Left ventricle myocardium inferior (tissue), 1 donor: ENCODE measurements at regions not wholly inside any gene's neighbourhood (a gene's known extent, or its start where the extent isn't known, plus 50 kb on each side); places are given as distances from the start of the nearest gene placed in this dataset.

Source experiments
- DNase-seq: peaks from one replicate; pipeline ENCODE4 v3.0.0-alpha.2; 2020
- H3K27ac ChIP-seq: fragments of 200-600 bp; replicated peaks from 2 replicates; pipeline ENCODE4 v1.8.0; 2021
- H3K27me3 ChIP-seq: fragments of 200-600 bp; 2 replicates; pipeline ENCODE4 v1.8.0; 2021; ENCODE audit warnings: low read depth
- H3K36me3 ChIP-seq: fragments of 200-600 bp; 2 replicates; pipeline ENCODE4 v1.8.0; 2021
- H3K4me1 ChIP-seq: fragments of 200-600 bp; 2 replicates; pipeline ENCODE4 v1.8.0; 2021
- H3K4me3 ChIP-seq: fragments of 200-600 bp; 2 replicates; pipeline ENCODE4 v1.8.0; 2021; ENCODE audit warnings: mild to moderate bottlenecking, moderate library complexity
- H3K9me3 ChIP-seq: fragments of 200-600 bp; replicated peaks from 2 replicates; pipeline ENCODE4 v1.8.0; 2021
- CTCF ChIP-seq: fragments of 200-600 bp; IDR thresholded peaks from 2 replicates; pipeline ENCODE4 v1.8.0; 2021; ENCODE audit warnings: antibody characterized with exemption, mild to moderate bottlenecking, borderline replicate concordance
- intact Hi-C: fragments of 100-400 bp; cut with micrococcal nuclease; formaldehyde crosslinking; loops from one replicate; pipeline ENCODE4 v1.11.0; 2022
- donor health status: DM: no; HTN: yes; CAD: no; lungs with severe emphysema.

DNA sequence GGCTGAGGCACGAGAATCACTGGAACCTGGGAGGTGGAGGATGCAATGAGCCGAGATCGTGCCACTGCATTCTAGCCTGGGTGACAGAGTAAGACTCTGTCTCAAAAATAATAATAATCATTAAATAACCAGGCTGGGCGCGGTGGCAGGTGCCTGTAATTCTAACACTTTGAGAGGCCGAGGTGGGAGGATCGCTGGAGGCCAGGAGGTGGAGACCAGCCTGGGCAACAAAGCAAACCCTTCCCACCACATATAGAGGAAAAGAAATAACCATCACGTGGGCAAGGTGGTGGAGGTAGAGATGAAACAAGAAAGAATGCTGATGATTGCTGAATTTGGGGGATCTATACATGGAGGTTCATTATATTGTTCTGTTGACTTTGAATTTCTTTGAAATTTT is 63.4 kb upstream of the PIM1 start:
- intact Hi-C loops: no loop called here
- no peak overlapping the region for H3K27ac ChIP-seq
- H3K4me1 ChIP-seq: peaks cover 35% of the 10 kb centered on the region
- H3K27me3 ChIP-seq: no peaks in the 10 kb centered on the region
- H3K9me3 ChIP-seq: no peaks in the 10 kb centered on the region
- no peak for TF ChIP-seq CTCF
- H3K36me3 ChIP-seq: no peaks in the 10 kb centered on the region
- H3K4me3 ChIP-seq: no peak overlapping the region
- DNase-seq: no peak

DNA sequence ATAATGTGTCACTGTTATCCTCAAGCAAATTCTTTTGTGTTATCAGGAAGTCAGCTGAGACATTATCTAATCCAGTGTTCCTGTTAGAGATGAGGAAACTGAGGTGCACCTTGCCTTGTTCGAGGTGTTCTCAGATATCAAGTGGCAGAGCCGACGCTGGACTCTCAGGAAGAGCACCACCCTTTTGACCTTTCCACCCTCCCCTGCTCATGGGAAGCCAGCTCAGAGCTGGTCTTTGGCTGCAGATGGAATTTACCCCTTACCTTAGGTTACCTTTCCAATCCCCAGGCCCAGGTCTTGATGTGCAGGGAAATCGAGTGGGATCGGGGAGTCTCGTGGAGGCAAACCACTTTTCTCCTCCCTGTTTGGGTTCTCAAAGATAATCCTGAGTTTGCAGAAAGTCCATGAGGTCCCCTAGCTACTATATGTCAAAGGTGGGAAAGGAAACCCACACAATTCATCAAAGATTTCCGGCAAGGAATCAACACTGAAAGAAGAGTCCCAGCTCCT is 62.9 kb upstream of the PIM1 start:
- intact Hi-C loops: no loop called here
- Histone ChIP-seq H3K4me3 (no peak overlapping the region), H3K27ac (no peak overlapping the region)

DNA sequence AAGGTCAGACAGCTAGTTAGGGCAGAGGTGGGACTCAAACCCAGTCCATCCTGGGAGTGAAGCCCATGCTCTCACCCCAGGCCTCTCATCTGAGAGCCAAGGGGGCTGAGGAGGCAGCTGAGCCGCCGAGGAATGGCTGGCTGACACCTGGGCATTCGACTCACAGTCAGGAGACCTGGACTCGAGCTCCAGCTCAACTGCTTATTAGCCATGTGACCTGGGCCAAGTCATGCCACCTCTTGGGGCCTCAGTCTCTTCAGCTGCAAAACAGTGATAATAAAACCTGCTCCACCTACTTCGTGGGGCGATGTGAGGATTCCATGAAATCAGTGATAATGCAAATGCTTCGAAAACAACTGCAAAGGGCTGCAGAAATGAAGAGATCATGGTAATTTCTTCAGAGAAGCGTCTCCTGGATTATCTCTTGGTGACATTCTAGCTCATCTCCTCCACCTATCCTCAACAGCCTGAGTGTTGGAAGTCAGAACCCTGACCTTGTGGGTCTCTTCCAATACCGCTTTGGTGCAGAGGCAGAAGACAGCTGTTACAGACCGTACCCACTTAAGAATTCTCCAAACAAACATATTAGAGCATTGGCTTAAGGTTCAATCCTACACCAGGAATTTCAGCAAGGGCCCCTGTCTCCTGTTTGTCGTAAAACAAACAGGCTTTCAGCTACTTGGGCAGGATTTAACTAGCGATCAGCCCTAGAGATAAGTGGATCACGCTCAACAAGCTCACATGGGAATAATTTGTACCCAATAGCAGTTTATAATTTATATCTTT is 60.0 kb upstream of the PIM1 start:
- Histone ChIP-seq H3K9me3 (no peaks in the 10 kb centered on the region), H3K27ac (no peak overlapping the region), H3K4me1 (peaks cover 8% of the 10 kb centered on the region), H3K27me3 (no peaks in the 10 kb centered on the region), H3K4me3 (no peak overlapping the region), H3K36me3 (no peaks in the 10 kb centered on the region)
- TF ChIP-seq CTCF: no peak
- no peak for DNase-seq
- intact Hi-C loops: no loop called here

More for the DNA sequence above, 62.9 kb upstream of the PIM1 start:
- H3K9me3 ChIP-seq: no peaks in the 10 kb centered on the region
- no peaks in the 10 kb centered on the region for H3K36me3 ChIP-seq
- peaks cover 32% of the 10 kb centered on the region for H3K4me1 ChIP-seq
- TF ChIP-seq CTCF: no peak
- no peaks in the 10 kb centered on the region for H3K27me3 ChIP-seq
- no peak for DNase-seq

DNA sequence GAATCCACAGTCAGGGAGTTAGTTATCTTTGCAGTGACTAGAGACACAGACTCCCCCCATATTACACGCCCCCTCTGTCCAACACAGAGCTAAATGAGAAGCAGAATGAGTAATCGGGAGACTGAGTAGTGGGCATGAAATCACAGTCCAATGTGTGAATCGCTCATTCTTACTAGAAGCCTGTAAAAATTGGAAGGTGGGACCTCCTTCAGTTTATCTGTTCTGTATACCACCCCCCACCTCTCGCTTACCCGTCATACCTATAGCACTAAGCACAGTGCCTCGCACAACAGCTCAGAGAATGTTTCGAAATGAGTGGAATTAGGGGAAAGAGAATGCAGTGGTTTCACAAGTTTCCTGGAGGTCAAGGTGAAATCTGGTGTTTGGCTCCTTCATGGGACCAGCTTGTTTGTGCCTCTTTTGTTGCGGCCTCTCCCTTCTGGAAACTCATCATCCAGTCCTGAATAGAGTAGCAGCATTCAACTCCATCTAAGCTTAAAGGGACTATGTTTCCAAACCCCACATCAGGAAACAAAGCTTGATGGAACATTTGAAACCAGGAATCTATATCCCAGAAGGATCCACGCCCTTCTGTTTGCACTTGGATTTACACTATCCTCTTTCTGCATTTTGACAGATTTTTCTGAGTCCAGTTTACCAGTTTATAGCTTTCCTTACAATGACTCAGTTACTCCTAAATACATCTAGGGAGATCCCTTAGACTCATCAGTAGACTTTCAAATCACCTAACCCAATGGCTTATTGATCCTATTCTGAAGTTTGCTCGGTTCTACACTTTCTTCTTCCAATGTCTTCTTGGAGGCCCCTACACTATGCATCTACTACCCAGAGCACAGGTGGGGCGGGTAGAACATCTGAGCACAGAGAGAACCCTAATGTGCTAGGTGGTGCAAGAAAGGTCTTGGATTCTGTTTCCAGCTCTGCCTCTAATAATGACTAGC is 59.2 kb upstream of the PIM1 start:
- intact Hi-C loops: no loop called here
- Histone ChIP-seq H3K27ac (no peak overlapping the region), H3K4me3 (no peak overlapping the region), H3K9me3 (no peaks in the 10 kb centered on the region), H3K27me3 (no peaks in the 10 kb centered on the region), H3K4me1 (peaks cover 8% of the 10 kb centered on the region), H3K36me3 (no peaks in the 10 kb centered on the region)
- no peak for DNase-seq
- TF ChIP-seq CTCF: no peak

- no peak overlapping the region for H3K4me3 ChIP-seq
Measured at GRCh38 chr6:37113976-37114375, 56.0 kb upstream of the PIM1 start.

More at GRCh38 chr6:37113976-37114375, 56.0 kb upstream of the PIM1 start:
- no peak for TF ChIP-seq CTCF
- H3K9me3 ChIP-seq: no peaks in the 10 kb centered on the region
- H3K4me1 ChIP-seq: peaks cover 3% of the 10 kb centered on the region
- no peaks in the 10 kb centered on the region for H3K36me3 ChIP-seq
- no peak overlapping the region for H3K27ac ChIP-seq
- DNase-seq: no peak
- no peaks in the 10 kb centered on the region for H3K27me3 ChIP-seq
- intact Hi-C loops: no loop called here
